ENCODE measurements at regions not wholly inside any gene's neighbourhood (a gene's known extent, or its start where the extent isn't known, plus 50 kb on each side); places are given as distances from the start of the nearest gene placed in this dataset.

DNA sequence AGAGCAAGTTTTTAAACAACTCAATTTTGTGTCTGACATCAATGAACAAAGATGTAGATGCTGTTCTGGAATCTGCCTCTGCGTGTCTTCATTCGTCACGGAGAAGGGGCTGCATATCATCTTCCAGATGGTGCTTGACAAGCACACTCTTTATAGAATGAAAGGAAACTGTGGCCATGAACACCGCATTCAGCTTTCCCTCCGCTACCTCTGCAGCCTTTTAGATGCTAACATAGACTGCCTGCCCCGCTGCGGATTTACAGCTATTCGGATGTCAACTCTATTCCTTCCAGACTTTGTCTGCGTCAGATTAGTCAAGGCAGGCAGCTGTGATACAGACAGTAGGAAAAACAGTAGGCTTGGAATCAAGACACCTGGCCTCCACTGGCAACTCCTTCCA is 232.9 kb downstream of the TJP1 start:
- TF ChIP-seq RARB (CRISPR knock-in tag; IDR thresholded peaks at IDR 0.05) = no peak
- TF ChIP-seq, protein P1, sequence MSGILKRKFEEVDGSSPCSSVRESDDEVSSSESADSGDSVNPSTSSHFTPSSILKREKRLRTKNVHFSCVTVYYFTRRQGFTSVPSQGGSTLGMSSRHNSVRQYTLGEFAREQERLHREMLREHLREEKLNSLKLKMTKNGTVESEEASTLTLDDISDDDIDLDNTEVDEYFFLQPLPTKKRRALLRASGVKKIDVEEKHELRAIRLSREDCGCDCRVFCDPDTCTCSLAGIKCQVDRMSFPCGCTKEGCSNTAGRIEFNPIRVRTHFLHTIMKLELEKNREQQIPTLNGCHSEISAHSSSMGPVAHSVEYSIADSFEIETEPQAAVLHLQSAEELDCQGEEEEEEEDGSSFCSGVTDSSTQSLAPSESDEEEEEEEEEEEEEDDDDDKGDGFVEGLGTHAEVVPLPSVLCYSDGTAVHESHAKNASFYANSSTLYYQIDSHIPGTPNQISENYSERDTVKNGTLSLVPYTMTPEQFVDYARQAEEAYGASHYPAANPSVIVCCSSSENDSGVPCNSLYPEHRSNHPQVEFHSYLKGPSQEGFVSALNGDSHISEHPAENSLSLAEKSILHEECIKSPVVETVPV (CRISPR knock-in tag; IDR thresholded peaks at IDR 0.05) = no peak
- TF ChIP-seq ESRRG (CRISPR knock-in tag; IDR thresholded peaks at IDR 0.05) = no peak
- ATAC-seq = no peak

- ATAC-seq = no peak
- TF ChIP-seq, protein P2, sequence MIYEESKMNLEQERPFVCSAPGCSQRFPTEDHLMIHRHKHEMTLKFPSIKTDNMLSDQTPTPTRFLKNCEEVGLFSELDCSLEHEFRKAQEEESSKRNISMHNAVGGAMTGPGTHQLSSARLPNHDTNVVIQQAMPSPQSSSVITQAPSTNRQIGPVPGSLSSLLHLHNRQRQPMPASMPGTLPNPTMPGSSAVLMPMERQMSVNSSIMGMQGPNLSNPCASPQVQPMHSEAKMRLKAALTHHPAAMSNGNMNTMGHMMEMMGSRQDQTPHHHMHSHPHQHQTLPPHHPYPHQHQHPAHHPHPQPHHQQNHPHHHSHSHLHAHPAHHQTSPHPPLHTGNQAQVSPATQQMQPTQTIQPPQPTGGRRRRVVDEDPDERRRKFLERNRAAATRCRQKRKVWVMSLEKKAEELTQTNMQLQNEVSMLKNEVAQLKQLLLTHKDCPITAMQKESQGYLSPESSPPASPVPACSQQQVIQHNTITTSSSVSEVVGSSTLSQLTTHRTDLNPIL (CRISPR knock-in tag; IDR thresholded peaks at IDR 0.05; ENCODE audit: low read depth) = no peak
- TF ChIP-seq TCF4 (CRISPR knock-in tag; IDR thresholded peaks at IDR 0.05; ENCODE audit: borderline replicate concordance) (no peak), ZFP3 (CRISPR knock-in tag; IDR thresholded peaks at IDR 0.05) (no peak), ESRRG (CRISPR knock-in tag; IDR thresholded peaks at IDR 0.05) (no peak), CSDC2 (CRISPR knock-in tag; IDR thresholded peaks at IDR 0.05) (no peak), ARNTL (CRISPR knock-in tag; IDR thresholded peaks at IDR 0.05; ENCODE audit: borderline replicate concordance, low read depth) (no peak), GLIS3 (CRISPR knock-in tag; IDR thresholded peaks at IDR 0.05) (no peak)
Measured at GRCh38 chr15:29573197-29573838, 248.9 kb downstream of the TJP1 start.

- no peak for ATAC-seq
- TF ChIP-seq OSR1 (CRISPR knock-in tag; IDR thresholded peaks at IDR 0.05) (no peak), TOX (CRISPR knock-in tag; IDR thresholded peaks at IDR 0.05; ENCODE audit: borderline replicate concordance) (no peak), TSHZ2 (CRISPR knock-in tag; IDR thresholded peaks at IDR 0.05) (no peak), PPARA (CRISPR knock-in tag; IDR thresholded peaks at IDR 0.05; ENCODE audit: borderline replicate concordance) (no peak), CSDC2 (CRISPR knock-in tag; IDR thresholded peaks at IDR 0.05) (no peak), ISL1 (CRISPR knock-in tag; IDR thresholded peaks at IDR 0.05) (no peak), ZFP3 (CRISPR knock-in tag; IDR thresholded peaks at IDR 0.05) (no peak), BACH2 (CRISPR knock-in tag; IDR thresholded peaks at IDR 0.05; ENCODE audit: borderline replicate concordance) (no peak), ZNF8 (CRISPR knock-in tag; IDR thresholded peaks at IDR 0.05) (no peak), ZNF70 (CRISPR knock-in tag; IDR thresholded peaks at IDR 0.05) (no peak), GLIS3 (CRISPR knock-in tag; IDR thresholded peaks at IDR 0.05) (no peak), TCF4 (CRISPR knock-in tag; IDR thresholded peaks at IDR 0.05; ENCODE audit: borderline replicate concordance) (no peak)
- TF ChIP-seq, protein P1 (CRISPR knock-in tag; IDR thresholded peaks at IDR 0.05) = no peak
- TF ChIP-seq, protein P2 (CRISPR knock-in tag; IDR thresholded peaks at IDR 0.05; ENCODE audit: low read depth) = no peak
- TF ChIP-seq, protein P3, sequence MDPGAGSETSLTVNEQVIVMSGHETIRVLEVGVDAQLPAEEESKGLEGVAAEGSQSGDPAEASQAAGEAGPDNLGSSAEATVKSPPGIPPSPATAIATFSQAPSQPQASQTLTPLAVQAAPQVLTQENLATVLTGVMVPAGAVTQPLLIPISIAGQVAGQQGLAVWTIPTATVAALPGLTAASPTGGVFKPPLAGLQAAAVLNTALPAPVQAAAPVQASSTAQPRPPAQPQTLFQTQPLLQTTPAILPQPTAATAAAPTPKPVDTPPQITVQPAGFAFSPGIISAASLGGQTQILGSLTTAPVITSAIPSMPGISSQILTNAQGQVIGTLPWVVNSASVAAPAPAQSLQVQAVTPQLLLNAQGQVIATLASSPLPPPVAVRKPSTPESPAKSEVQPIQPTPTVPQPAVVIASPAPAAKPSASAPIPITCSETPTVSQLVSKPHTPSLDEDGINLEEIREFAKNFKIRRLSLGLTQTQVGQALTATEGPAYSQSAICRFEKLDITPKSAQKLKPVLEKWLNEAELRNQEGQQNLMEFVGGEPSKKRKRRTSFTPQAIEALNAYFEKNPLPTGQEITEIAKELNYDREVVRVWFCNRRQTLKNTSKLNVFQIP (CRISPR knock-in tag; IDR thresholded peaks at IDR 0.05; ENCODE audit: borderline replicate concordance, low read depth) = no peak
- TF ChIP-seq, protein P4, sequence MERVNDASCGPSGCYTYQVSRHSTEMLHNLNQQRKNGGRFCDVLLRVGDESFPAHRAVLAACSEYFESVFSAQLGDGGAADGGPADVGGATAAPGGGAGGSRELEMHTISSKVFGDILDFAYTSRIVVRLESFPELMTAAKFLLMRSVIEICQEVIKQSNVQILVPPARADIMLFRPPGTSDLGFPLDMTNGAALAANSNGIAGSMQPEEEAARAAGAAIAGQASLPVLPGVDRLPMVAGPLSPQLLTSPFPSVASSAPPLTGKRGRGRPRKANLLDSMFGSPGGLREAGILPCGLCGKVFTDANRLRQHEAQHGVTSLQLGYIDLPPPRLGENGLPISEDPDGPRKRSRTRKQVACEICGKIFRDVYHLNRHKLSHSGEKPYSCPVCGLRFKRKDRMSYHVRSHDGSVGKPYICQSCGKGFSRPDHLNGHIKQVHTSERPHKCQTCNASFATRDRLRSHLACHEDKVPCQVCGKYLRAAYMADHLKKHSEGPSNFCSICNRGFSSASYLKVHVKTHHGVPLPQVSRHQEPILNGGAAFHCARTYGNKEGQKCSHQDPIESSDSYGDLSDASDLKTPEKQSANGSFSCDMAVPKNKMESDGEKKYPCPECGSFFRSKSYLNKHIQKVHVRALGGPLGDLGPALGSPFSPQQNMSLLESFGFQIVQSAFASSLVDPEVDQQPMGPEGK (CRISPR knock-in tag; IDR thresholded peaks at IDR 0.05; ENCODE audit: borderline replicate concordance) = no peak
Measured at GRCh38 chr15:29571792-29572431, 250.4 kb downstream of the TJP1 start.

Data from SK-N-SH treated with all-trans-retinoic acid at 6 μM for 48 hours (cell line).